ENCODE measurements at regions not wholly inside any gene's neighbourhood (a gene's known extent, or its start where the extent isn't known, plus 50 kb on each side); places are given as distances from the start of the nearest gene placed in this dataset.

DNA sequence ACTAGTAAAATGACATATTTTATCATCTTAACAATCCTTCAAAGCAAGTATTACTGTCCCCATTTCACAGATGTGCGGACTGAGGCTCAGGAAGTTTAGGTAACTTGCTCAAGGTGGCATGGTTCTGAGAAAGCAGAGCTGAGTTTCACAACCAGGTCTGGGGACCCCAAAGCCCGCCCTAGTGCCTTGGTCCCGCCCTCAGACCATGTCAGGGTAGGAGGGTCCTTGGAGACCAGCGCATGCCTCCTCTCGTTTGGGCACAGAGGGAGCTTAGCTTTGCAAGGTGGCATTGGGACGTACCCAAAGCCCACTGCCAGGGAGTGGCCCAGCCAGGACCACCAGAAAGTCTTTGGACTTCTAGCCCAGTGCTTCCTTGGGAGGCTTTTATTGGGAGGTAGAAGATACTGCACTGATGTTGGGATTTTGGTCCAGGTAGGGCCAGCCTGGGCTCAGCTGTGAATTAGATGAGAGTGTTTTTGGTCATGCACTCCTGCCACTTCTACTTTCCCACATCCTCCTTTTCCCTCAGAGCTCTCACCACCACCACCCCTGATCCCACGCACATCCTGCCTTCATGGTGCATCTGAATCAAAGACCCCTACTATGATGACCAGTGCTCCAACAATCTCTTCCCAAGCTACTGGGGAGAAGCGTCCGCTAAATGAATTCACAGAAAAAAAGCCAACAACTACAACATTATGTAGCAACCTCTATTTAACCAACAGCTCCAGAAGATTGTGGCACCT, 307.9 kb downstream of the TLE3 start:
- Mint-ChIP-seq H3K27me3 (ENCODE audit: low read depth) (peaks cover 10% of the 10 kb centered on the region), H3K27ac (ENCODE audit: unreplicated experiment) (peak overlapping the region; percentile 91), H3K4me3 (no peak overlapping the region), H3K9me3 (peaks cover 4% of the 10 kb centered on the region), H3K4me1 (peaks cover 7% of the 10 kb centered on the region), H3K36me3 (ENCODE audit: low read depth) (no peaks in the 10 kb centered on the region)
- no peak for TF ChIP-seq CTCF (conservative IDR thresholded peaks at IDR 0.05)
- DNase-seq (ENCODE audit: low read depth, low spot score): no peak

DNA sequence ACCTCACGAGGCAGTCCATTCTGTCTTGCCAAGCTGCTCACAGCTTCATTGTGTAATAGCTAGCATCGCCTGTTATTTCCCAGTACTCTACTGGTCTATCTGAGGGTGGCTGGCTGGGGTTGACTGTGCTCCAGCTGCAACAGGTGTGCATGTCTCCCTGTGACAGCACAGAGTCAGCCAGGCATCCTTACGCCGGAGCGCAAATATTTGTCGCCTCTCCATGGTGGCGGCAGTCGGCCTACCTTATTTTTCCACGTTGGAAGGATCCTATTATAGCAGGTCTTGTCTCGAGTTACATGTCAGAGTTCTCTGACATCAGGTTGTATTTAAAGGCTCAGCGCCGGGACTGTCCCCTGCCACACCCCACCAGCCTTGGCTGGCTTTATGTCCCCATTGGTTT, 307.1 kb downstream of the TLE3 start:
- DNase-seq (ENCODE audit: low read depth, low spot score): no peak
- no peaks in the 10 kb centered on the region for H3K36me3 Mint-ChIP-seq (ENCODE audit: low read depth)
- peaks cover 4% of the 10 kb centered on the region for H3K9me3 Mint-ChIP-seq
- TF ChIP-seq CTCF (conservative IDR thresholded peaks at IDR 0.05): no peak
- no peak overlapping the region for H3K4me3 Mint-ChIP-seq
- H3K27me3 Mint-ChIP-seq (ENCODE audit: low read depth): peaks cover 8% of the 10 kb centered on the region
- H3K4me1 Mint-ChIP-seq: peaks cover 11% of the 10 kb centered on the region
- H3K27ac Mint-ChIP-seq (ENCODE audit: unreplicated experiment): no peak overlapping the region

DNA sequence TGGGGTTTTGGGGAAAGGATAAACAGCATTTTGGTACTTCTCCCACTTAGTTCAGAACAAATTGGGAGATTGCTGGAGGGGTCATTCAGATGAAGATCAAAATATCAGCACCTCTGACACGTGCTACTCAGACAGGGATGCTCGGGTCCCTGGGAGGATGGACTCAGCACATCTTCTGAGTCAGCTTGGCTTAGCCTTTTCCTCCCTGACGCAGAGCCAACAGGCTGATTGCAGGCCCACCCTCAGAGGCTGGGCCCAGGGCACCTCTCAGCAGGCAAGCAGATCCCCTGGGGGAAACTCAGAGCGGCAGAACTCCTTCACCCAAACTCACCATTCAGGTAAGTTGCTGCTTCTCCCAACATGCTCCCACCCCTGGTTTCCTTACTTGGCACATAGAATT, 304.9 kb downstream of the TLE3 start:
- H3K27me3 Mint-ChIP-seq (ENCODE audit: low read depth): peaks cover 5% of the 10 kb centered on the region
- no peak overlapping the region for H3K27ac Mint-ChIP-seq (ENCODE audit: unreplicated experiment)

DNA sequence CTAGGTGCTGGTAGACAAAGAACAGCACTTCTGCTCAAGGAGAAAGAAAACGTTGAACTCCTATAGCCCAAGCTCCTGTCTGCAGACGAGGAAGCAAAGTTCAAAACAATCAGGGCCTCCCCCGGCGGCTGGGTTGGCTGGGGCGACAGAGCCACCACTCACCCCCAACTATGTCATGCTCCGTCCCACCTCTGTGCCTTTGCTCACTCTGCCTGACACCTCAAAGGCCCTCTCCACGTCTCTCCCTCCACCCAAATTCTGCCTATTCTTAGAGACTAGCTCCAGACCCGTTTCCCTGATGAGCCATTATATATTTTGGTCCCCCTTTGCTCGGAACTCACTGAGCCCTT, 304.3 kb downstream of the TLE3 start:
- no peak overlapping the region for H3K4me3 Mint-ChIP-seq
- no peak for DNase-seq (ENCODE audit: low read depth, low spot score)
- H3K9me3 Mint-ChIP-seq: peaks cover 4% of the 10 kb centered on the region

More for the DNA sequence above, 304.9 kb downstream of the TLE3 start:
- DNase-seq (ENCODE audit: low read depth, low spot score): no peak
- TF ChIP-seq CTCF (conservative IDR thresholded peaks at IDR 0.05): no peak
- H3K4me1 Mint-ChIP-seq: peaks cover 11% of the 10 kb centered on the region
- no peaks in the 10 kb centered on the region for H3K36me3 Mint-ChIP-seq (ENCODE audit: low read depth)
- peaks cover 4% of the 10 kb centered on the region for H3K9me3 Mint-ChIP-seq
- H3K4me3 Mint-ChIP-seq: no peak overlapping the region

DNA sequence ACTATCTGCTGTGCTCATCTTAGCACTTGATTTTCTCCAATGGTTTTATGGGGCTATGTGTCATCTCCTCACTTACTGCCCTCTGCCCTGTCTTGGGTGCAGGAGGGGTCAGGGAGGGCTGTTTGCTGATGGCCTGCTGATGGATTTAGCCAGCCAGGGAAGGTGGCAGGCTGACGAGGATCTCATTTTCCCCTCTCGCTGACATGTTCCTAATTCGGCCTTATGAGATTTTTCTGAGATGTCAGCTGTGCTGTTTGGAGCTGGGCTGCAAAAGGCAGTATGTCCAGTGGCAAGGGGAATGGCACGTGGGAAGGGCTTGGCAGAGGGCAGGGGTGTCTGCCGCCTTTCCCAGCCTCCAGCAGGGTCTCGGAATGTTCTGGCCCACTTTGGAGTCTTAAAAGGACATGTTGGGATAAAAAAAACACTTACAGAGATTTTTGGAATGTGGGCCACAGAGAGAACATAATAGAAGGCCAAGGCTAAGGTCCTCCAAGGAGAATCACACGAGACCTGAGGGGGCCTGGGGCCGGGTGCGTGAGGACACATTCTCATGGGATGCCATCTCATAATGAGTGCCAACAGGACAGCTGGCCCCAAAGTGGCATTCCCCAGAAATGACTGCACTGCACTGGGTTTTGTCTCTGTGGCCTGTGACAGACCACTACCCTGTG, 303.8 kb downstream of the TLE3 start:
- H3K36me3 Mint-ChIP-seq (ENCODE audit: low read depth): no peaks in the 10 kb centered on the region
- H3K27ac Mint-ChIP-seq (ENCODE audit: unreplicated experiment): peak overlapping the region; percentile 54

More for the DNA sequence above, 304.3 kb downstream of the TLE3 start:
- H3K27ac Mint-ChIP-seq (ENCODE audit: unreplicated experiment): no peak overlapping the region
- no peaks in the 10 kb centered on the region for H3K36me3 Mint-ChIP-seq (ENCODE audit: low read depth)
- no peak for TF ChIP-seq CTCF (conservative IDR thresholded peaks at IDR 0.05)
- peaks cover 5% of the 10 kb centered on the region for H3K27me3 Mint-ChIP-seq (ENCODE audit: low read depth)
- peaks cover 11% of the 10 kb centered on the region for H3K4me1 Mint-ChIP-seq

More for the DNA sequence above, 303.8 kb downstream of the TLE3 start:
- peaks cover 11% of the 10 kb centered on the region for H3K4me1 Mint-ChIP-seq
- H3K4me3 Mint-ChIP-seq: no peak overlapping the region
- H3K27me3 Mint-ChIP-seq (ENCODE audit: low read depth): peaks cover 5% of the 10 kb centered on the region
- no peak for TF ChIP-seq CTCF (conservative IDR thresholded peaks at IDR 0.05)
- peaks cover 4% of the 10 kb centered on the region for H3K9me3 Mint-ChIP-seq
- no peak for DNase-seq (ENCODE audit: low read depth, low spot score)
